Adrenal gland (tissue), 5 donors: ENCODE measurements at regions not wholly inside any gene's neighbourhood (a gene's known extent, or its start where the extent isn't known, plus 50 kb on each side); places are given as distances from the start of the nearest gene placed in this dataset.

ENCODE experiments used
- CTCF ChIP-seq, 6 experiments: fragments of 450-650 bp in 4 of 6; fragments of 200-600 bp in 2 of 6; sonication (generic) in 1 of 6; IDR thresholded peaks; 1 replicate in 5 of 6; 2 replicates in 1 of 6; pipeline versions ENCODE4 v1.5.1 to v1.8.0; 2016 to 2021; ENCODE audit warnings: antibody characterized with exemption in 6 of 6, mild to moderate bottlenecking in 2 of 6, moderate library complexity in 1 of 6
- POLR2A ChIP-seq, 2 donors: fragments of 450-650 bp; IDR thresholded peaks; one replicate each; pipeline ENCODE4 v1.6.1; 2017; ENCODE audit warnings: antibody characterized with exemption in 2 of 2, mild to moderate bottlenecking in 2 of 2, moderate library complexity in 1 of 2
- donor health status: DM: no; HTN: no; CAD: no.

GRCh38 chr1:148310807-148311206, 158.7 kb upstream of the NBPF11 start:
- TF ChIP-seq CTCF (IDR thresholded peaks at IDR 0.05) (no peak), POLR2A (IDR thresholded peaks at IDR 0.05) (no peak)
